Breast epithelium (tissue), 3 donors: ENCODE measurements at regions not wholly inside any gene's neighbourhood (a gene's known extent, or its start where the extent isn't known, plus 50 kb on each side); places are given as distances from the start of the nearest gene placed in this dataset.

Experiments
- POLR2A ChIP-seq: fragments of 450-650 bp; IDR thresholded peaks from one replicate; pipeline ENCODE4 v1.6.1; 2016; ENCODE audit warnings: antibody characterized with exemption, mild to moderate bottlenecking, moderate library complexity
- POLR2AphosphoS5 ChIP-seq, 3 donors: sonication (generic); formaldehyde crosslinking; IDR thresholded peaks; one replicate each; pipeline ENCODE4 v1.6.1; 2017; ENCODE audit warnings: antibody characterized with exemption in 3 of 3
- TF ChIP-seq, protein P1 (sequence below), 3 donors: fragments of 450-650 bp; IDR thresholded peaks; one replicate each; pipeline ENCODE4 v1.5.1; 2016 to 2017; ENCODE audit warnings: antibody characterized with exemption in 3 of 3, mild to moderate bottlenecking in 3 of 3, moderate library complexity in 3 of 3

DNA sequence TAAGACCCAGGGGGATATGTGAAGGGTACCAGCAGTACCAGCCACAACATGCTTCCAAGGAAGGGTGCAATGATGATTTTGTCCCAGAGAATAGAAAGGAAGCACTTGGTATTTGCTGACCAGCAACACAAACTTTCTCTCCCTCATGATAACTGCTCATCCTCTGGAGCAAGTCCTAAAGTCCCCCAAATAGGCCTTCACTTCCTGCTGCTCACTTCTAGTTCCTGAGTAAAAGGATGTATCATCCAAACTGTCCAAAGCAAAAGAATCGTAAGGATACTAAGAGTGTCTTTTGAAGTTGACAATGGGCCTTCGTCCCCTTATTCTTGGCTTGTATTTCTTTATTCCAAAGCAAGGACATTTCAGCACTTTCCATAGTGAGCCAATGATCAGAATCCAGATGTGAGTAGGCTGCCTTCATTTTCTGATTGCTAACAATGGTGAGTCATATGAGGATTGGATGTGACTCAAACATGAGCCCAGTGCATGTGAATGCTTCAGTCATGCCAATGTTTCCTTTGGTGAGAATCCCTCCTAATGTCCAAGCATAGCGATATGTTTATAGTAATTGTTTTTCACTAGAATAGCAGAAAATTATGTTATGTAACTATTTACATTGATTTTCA is 243.4 kb upstream of the POU2AF2 start:
- TF ChIP-seq, protein P1, sequence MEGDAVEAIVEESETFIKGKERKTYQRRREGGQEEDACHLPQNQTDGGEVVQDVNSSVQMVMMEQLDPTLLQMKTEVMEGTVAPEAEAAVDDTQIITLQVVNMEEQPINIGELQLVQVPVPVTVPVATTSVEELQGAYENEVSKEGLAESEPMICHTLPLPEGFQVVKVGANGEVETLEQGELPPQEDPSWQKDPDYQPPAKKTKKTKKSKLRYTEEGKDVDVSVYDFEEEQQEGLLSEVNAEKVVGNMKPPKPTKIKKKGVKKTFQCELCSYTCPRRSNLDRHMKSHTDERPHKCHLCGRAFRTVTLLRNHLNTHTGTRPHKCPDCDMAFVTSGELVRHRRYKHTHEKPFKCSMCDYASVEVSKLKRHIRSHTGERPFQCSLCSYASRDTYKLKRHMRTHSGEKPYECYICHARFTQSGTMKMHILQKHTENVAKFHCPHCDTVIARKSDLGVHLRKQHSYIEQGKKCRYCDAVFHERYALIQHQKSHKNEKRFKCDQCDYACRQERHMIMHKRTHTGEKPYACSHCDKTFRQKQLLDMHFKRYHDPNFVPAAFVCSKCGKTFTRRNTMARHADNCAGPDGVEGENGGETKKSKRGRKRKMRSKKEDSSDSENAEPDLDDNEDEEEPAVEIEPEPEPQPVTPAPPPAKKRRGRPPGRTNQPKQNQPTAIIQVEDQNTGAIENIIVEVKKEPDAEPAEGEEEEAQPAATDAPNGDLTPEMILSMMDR (IDR thresholded peaks at IDR 0.05), result no peak
- TF ChIP-seq POLR2AphosphoS5 (IDR thresholded peaks at IDR 0.05), result no peak
- no peak for TF ChIP-seq POLR2A
